ENCODE measurements at regions not wholly inside any gene's neighbourhood (a gene's known extent, or its start where the extent isn't known, plus 50 kb on each side); places are given as distances from the start of the nearest gene placed in this dataset.
"Not testable (repeated sequence)": the region's sequence is repeated elsewhere in the genome, so short reads cannot be mapped to it uniquely, and the experiment has no call there.

- DNase-seq (ENCODE audit: low read depth, low spot score) = no peak
- ChIA-PET POLR2A (no interaction called here), CTCF (interaction anchor here (1.5 kb wide), 1 partner anchor 174 kb away, joined by 6 read pairs; no protein-coding TSS in a partner anchor)
- no peak overlapping the region for H3K4me3 ChIP-seq (ENCODE audit: low read depth, low read length)
- TF ChIP-seq, protein P1, sequence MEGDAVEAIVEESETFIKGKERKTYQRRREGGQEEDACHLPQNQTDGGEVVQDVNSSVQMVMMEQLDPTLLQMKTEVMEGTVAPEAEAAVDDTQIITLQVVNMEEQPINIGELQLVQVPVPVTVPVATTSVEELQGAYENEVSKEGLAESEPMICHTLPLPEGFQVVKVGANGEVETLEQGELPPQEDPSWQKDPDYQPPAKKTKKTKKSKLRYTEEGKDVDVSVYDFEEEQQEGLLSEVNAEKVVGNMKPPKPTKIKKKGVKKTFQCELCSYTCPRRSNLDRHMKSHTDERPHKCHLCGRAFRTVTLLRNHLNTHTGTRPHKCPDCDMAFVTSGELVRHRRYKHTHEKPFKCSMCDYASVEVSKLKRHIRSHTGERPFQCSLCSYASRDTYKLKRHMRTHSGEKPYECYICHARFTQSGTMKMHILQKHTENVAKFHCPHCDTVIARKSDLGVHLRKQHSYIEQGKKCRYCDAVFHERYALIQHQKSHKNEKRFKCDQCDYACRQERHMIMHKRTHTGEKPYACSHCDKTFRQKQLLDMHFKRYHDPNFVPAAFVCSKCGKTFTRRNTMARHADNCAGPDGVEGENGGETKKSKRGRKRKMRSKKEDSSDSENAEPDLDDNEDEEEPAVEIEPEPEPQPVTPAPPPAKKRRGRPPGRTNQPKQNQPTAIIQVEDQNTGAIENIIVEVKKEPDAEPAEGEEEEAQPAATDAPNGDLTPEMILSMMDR (IDR thresholded peaks at IDR 0.05; ENCODE audit: insufficient read depth, low read length, missing control alignments) = no peak
Measured at GRCh38 chr4:110335399-110335798, 137.0 kb upstream of the ELOVL6 start.

DNA sequence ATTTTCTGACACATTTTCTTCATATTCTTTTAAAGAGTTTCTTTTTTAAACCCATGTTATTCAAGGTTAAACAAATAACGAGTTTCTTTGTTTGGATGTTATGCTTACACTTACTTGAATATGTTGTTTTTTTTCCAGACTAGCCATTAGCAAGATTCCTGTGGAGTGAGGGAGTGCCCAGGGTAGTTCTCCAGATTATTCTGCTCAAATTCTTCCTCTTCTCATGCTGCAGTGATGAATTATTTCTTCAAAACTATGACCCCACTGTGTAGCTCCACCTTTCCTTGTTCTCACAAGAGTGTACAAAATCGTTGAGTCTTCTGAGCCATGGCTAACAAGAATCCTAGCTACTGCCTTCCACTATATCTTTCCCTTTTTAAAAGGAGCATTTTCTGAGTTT, 134.1 kb upstream of the ELOVL6 start:
- ChIA-PET POLR2A (no interaction called here), CTCF (interaction anchor here (1.6 kb wide), 1 partner anchor 176 kb away, joined by 4 read pairs; no protein-coding TSS in a partner anchor)
- TF ChIP-seq, protein P1 (IDR thresholded peaks at IDR 0.05; ENCODE audit: insufficient read depth, low read length, missing control alignments) = no peak
- H3K4me3 ChIP-seq (ENCODE audit: low read depth, low read length) = no peak overlapping the region
- no peak for DNase-seq (ENCODE audit: low read depth, low spot score)

GRCh38 chr4:110326426-110326825, 128.0 kb upstream of the ELOVL6 start:
- CTCF ChIA-PET; POLR2A ChIA-PET; DNase-seq (ENCODE audit: low read depth, low spot score); H3K4me3 ChIP-seq (ENCODE audit: low read depth, low read length): not testable (repeated sequence)

DNA sequence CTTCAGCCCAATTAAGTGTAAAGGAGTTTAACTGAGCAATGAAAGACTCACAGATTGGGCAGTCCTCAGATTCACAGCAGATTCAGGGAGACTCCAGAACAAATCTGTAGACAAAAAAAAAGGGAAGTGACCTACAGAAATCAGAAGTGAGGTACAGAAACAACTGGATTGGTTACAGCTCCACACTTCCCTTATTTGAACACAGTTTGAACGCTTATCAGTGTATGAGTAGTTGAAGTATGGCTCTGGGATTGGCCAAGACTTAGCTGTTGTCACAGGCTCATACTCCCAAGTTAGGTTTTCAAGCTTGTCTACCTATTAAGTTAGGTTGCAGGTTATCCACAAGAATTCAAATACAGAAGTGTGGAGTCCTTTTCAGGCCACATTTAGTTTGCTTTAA, 112.4 kb upstream of the ELOVL6 start:
- ChIA-PET CTCF (interaction anchor here (1.1 to 4.3 kb wide), 4 partner anchors 198 to 305 kb away, joined by 3 to 24 read pairs (median 8); no protein-coding TSS in a partner anchor), POLR2A (no interaction called here)
- no peak overlapping the region for H3K4me3 ChIP-seq (ENCODE audit: low read depth, low read length)
- TF ChIP-seq, protein P1 (IDR thresholded peaks at IDR 0.05; ENCODE audit: insufficient read depth, low read length, missing control alignments) = no peak
- no peak for DNase-seq (ENCODE audit: low read depth, low spot score)

DNA sequence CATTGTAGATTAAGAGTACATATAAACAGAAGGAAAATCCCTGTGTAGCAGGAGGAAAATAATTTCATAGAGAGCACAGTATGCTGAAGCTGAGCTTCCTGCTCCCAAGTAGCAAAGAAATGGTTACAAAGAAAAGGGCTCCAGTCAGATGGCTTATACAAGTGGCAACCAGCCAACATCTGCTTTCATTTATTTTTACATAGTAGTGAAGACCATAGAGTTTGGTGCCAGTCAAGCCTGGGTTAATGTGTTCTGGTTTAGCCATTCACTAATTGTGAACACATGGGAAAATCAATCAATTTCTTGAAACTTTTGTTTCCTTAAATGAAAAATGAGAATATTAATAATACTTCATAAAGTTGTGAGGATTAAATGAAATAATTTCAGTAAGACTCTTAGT, 111.3 kb upstream of the ELOVL6 start:
- DNase-seq (ENCODE audit: low read depth, low spot score) = no peak
- TF ChIP-seq, protein P1 (IDR thresholded peaks at IDR 0.05; ENCODE audit: insufficient read depth, low read length, missing control alignments) = no peak
- ChIA-PET CTCF (interaction anchor here (1.3 to 4.3 kb wide), 3 partner anchors 199 to 201 kb away, joined by 4 to 24 read pairs (median 4); no protein-coding TSS in a partner anchor), POLR2A (no interaction called here)
- no peak overlapping the region for H3K4me3 ChIP-seq (ENCODE audit: low read depth, low read length)

DNA sequence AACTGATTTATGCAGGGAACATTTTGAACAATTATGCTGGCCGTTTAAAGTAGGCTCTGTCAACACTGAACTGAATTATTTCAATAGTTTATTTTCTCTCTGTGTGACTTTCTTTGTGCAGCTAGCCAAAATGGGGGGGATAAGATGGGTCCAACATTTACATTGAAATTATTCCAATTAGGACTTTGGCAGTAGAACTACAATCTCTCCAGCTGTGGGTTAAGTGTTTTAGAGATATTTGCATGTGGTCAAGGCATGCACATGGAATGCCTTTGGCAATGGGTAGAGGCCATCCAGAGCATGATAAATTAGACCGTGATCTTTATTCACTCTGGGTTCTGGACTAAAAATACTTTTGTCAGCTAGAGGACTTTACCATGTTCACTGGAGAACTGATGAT, 107.9 kb upstream of the ELOVL6 start:
- ChIA-PET CTCF (interaction anchor here (0.6 to 3.2 kb wide), 6 partner anchors 9 to 308 kb away, joined by 3 to 19 read pairs (median 5); no protein-coding TSS in a partner anchor), POLR2A (no interaction called here)
- TF ChIP-seq, protein P1 (IDR thresholded peaks at IDR 0.05; ENCODE audit: insufficient read depth, low read length, missing control alignments) = no peak
- no peak for DNase-seq (ENCODE audit: low read depth, low spot score)
- no peak overlapping the region for H3K4me3 ChIP-seq (ENCODE audit: low read depth, low read length)

- no peak overlapping the region for H3K4me3 ChIP-seq (ENCODE audit: low read depth, low read length)
- POLR2A ChIA-PET = no interaction called here
- DNase-seq (ENCODE audit: low read depth, low spot score) = no peak
- TF ChIP-seq, protein P1 (IDR thresholded peaks at IDR 0.05; ENCODE audit: insufficient read depth, low read length, missing control alignments) = no peak
- CTCF ChIA-PET = interaction anchor here (1.0 to 3.2 kb wide), 4 partner anchors 10 to 301 kb away, joined by 3 to 19 read pairs (median 12); no protein-coding TSS in a partner anchor
Measured at GRCh38 chr4:110305455-110305854, 107.0 kb upstream of the ELOVL6 start.

All from AG04449 (cell line).